ENCODE measurements at regions not wholly inside any gene's neighbourhood (a gene's known extent, or its start where the extent isn't known, plus 50 kb on each side); places are given as distances from the start of the nearest gene placed in this dataset.

GRCh38 chr5:142387024-142387682 is 62.3 kb upstream of the SPRY4 start:
- H3K27me3 Mint-ChIP-seq = peaks cover 22% of the 10 kb centered on the region
- no peak for ATAC-seq (replicated peaks; ENCODE audit: extremely low read depth, poor library complexity, severe bottlenecking)
- H3K36me3 Mint-ChIP-seq (ENCODE audit: insufficient read depth) = no peaks in the 10 kb centered on the region
- no peak overlapping the region for H3K27ac Mint-ChIP-seq (ENCODE audit: low read depth)
- H3K4me3 Mint-ChIP-seq = no peak overlapping the region
- H3K9me3 Mint-ChIP-seq = no peaks in the 10 kb centered on the region
- H3K4me1 Mint-ChIP-seq = no peaks in the 10 kb centered on the region
- no peak for DNase-seq (ENCODE audit: low spot score in 2 of 2)

- Mint-ChIP-seq H3K27ac (ENCODE audit: low read depth) (no peak overlapping the region), H3K36me3 (ENCODE audit: insufficient read depth) (no peaks in the 10 kb centered on the region), H3K27me3 (peaks cover 14% of the 10 kb centered on the region), H3K4me3 (no peak overlapping the region), H3K9me3 (no peaks in the 10 kb centered on the region), H3K4me1 (no peaks in the 10 kb centered on the region)
- ATAC-seq (replicated peaks; ENCODE audit: extremely low read depth, poor library complexity, severe bottlenecking) (no peak), DNase-seq (ENCODE audit: low spot score in 2 of 2) (no peak)
Observed at GRCh38 chr5:142386137-142387023, 61.6 kb upstream of the SPRY4 start.

- no peaks in the 10 kb centered on the region for H3K4me1 Mint-ChIP-seq
- H3K4me3 Mint-ChIP-seq = no peak overlapping the region
- peaks cover 2% of the 10 kb centered on the region for H3K27me3 Mint-ChIP-seq
- no peaks in the 10 kb centered on the region for H3K9me3 Mint-ChIP-seq
- no peak overlapping the region for H3K27ac Mint-ChIP-seq (ENCODE audit: low read depth)
- no peaks in the 10 kb centered on the region for H3K36me3 Mint-ChIP-seq (ENCODE audit: insufficient read depth)
- DNase-seq (ENCODE audit: low spot score in 2 of 2) = no peak
- ATAC-seq (replicated peaks; ENCODE audit: extremely low read depth, poor library complexity, severe bottlenecking) = no peak
Observed at GRCh38 chr5:142385194-142385593, 60.4 kb upstream of the SPRY4 start.

- Mint-ChIP-seq H3K27ac (ENCODE audit: low read depth) (no peak overlapping the region), H3K4me3 (no peak overlapping the region), H3K36me3 (ENCODE audit: insufficient read depth) (no peaks in the 10 kb centered on the region), H3K9me3 (no peaks in the 10 kb centered on the region), H3K4me1 (no peaks in the 10 kb centered on the region), H3K27me3 (no peaks in the 10 kb centered on the region)
- DNase-seq (ENCODE audit: low spot score in 2 of 2) (no peak), ATAC-seq (replicated peaks; ENCODE audit: extremely low read depth, poor library complexity, severe bottlenecking) (no peak)
Observed at GRCh38 chr5:142384014-142384413, 59.2 kb upstream of the SPRY4 start.

GRCh38 chr5:142382186-142382585 is 57.4 kb upstream of the SPRY4 start:
- Mint-ChIP-seq H3K9me3 (no peaks in the 10 kb centered on the region), H3K4me1 (no peaks in the 10 kb centered on the region), H3K27ac (ENCODE audit: low read depth) (no peak overlapping the region), H3K27me3 (no peaks in the 10 kb centered on the region), H3K36me3 (ENCODE audit: insufficient read depth) (no peaks in the 10 kb centered on the region), H3K4me3 (no peak overlapping the region)
- no peak for DNase-seq (ENCODE audit: low spot score in 2 of 2)
- ATAC-seq (replicated peaks; ENCODE audit: extremely low read depth, poor library complexity, severe bottlenecking) = no peak

- Mint-ChIP-seq H3K9me3 (no peaks in the 10 kb centered on the region), H3K4me3 (no peak overlapping the region), H3K27me3 (no peaks in the 10 kb centered on the region), H3K4me1 (no peaks in the 10 kb centered on the region), H3K27ac (ENCODE audit: low read depth) (no peak overlapping the region), H3K36me3 (ENCODE audit: insufficient read depth) (no peaks in the 10 kb centered on the region)
- no peak for ATAC-seq (replicated peaks; ENCODE audit: extremely low read depth, poor library complexity, severe bottlenecking)
- DNase-seq (ENCODE audit: low spot score in 2 of 2) = no peak
Observed at GRCh38 chr5:142378737-142379634, 54.2 kb upstream of the SPRY4 start.

GRCh38 chr5:142375944-142376411 is 51.2 kb upstream of the SPRY4 start:
- DNase-seq (ENCODE audit: low spot score in 2 of 2) (no peak), ATAC-seq (replicated peaks; ENCODE audit: extremely low read depth, poor library complexity, severe bottlenecking) (no peak)
- Mint-ChIP-seq H3K27ac (ENCODE audit: low read depth) (no peak overlapping the region), H3K4me1 (no peaks in the 10 kb centered on the region), H3K4me3 (no peak overlapping the region), H3K36me3 (ENCODE audit: insufficient read depth) (no peaks in the 10 kb centered on the region), H3K9me3 (no peaks in the 10 kb centered on the region), H3K27me3 (no peaks in the 10 kb centered on the region)

All from central memory CD8-positive, alpha-beta T cell (primary cell).